C4-2B (cell line): ENCODE measurements at regions not wholly inside any gene's neighbourhood (a gene's known extent, or its start where the extent isn't known, plus 50 kb on each side); places are given as distances from the start of the nearest gene placed in this dataset.

Source experiments
- ZFX ChIP-seq: fragments of 450-650 bp; IDR thresholded peaks from 2 replicates; pipeline ENCODE4 v1.6.1; 2017
- TF ChIP-seq, protein P1 (sequence below): fragments of 450-650 bp; conservative IDR thresholded peaks from 2 replicates; pipeline ENCODE4 v1.5.1; 2017; ENCODE audit warnings: mild to moderate bottlenecking

DNA sequence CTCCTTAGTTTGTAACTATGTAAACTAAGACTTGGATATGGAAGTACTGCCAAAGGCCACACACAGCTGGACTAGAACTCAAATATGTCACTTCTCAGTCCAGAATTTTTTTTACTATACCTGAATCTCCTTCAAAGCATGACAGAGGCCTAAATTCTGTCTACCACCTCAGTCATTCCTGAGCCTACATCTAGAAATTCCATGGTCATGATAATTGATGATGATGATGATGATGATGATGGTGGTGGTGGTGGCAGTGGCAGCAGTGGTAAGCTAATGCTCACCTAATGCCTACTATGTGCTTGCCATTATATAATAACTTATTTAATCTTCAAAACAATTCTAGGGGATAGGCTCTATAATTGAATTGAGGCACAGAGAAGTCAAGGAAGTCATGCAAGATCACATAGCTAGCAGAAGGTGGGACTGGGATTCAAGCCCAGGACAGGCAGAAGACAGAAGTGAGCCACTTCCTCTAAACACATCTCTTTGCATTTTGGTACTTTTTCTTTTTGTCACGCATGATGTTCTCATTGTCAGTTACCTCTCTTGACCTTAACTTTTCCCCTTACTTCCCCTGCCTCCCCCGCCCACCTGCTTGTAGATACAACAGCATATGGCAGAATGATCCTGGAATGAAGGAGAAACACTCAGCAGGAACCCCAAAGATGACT lies 539.3 kb downstream of the TNS1 start:
- TF ChIP-seq, protein P1, sequence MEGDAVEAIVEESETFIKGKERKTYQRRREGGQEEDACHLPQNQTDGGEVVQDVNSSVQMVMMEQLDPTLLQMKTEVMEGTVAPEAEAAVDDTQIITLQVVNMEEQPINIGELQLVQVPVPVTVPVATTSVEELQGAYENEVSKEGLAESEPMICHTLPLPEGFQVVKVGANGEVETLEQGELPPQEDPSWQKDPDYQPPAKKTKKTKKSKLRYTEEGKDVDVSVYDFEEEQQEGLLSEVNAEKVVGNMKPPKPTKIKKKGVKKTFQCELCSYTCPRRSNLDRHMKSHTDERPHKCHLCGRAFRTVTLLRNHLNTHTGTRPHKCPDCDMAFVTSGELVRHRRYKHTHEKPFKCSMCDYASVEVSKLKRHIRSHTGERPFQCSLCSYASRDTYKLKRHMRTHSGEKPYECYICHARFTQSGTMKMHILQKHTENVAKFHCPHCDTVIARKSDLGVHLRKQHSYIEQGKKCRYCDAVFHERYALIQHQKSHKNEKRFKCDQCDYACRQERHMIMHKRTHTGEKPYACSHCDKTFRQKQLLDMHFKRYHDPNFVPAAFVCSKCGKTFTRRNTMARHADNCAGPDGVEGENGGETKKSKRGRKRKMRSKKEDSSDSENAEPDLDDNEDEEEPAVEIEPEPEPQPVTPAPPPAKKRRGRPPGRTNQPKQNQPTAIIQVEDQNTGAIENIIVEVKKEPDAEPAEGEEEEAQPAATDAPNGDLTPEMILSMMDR, result no peak
- no peak for TF ChIP-seq ZFX
